CD14-positive monocyte (primary cell): ENCODE measurements at regions not wholly inside any gene's neighbourhood (a gene's known extent, or its start where the extent isn't known, plus 50 kb on each side); places are given as distances from the start of the nearest gene placed in this dataset.

Source experiments
- DNase-seq, 3 donors: peaks; one replicate each; pipeline ENCODE4 v3.0.0-alpha.2; 2011 to 2022
- H2AFZ ChIP-seq: 2 replicates; pipeline ENCODE4 v1.6.0; 2012; ENCODE audit warnings: mild to moderate bottlenecking, low read depth, low read length, inconsistent platforms; ENCODE audit not compliant: insufficient read depth, poor library complexity, severe bottlenecking
- H3K27ac ChIP-seq, 2 donors: 1 replicate in 1 of 2; 2 replicates in 1 of 2; pipeline ENCODE4 v1.5.1; 2012 to 2013; ENCODE audit warnings: low read length in 2 of 2, control low read depth in 1 of 2, inconsistent platforms in 1 of 2, low read depth in 1 of 2, mild to moderate bottlenecking in 1 of 2
- H3K27me3 ChIP-seq, 2 donors: one replicate each; pipeline versions ENCODE4 v1.6.0 to v1.6.1; 2011 to 2013; ENCODE audit warnings: low read length in 2 of 2; ENCODE audit not compliant: control insufficient read depth in 2 of 2, insufficient read depth in 2 of 2
- H3K36me3 ChIP-seq, 2 donors: replicated peaks in 1 of 2; 1 replicate in 1 of 2; 2 replicates in 1 of 2; pipeline versions ENCODE4 v1.5.1 to v1.6.1; 2012 to 2013; ENCODE audit warnings: low read length in 2 of 2, control low read depth in 1 of 2, inconsistent platforms in 1 of 2, mild to moderate bottlenecking in 1 of 2; ENCODE audit not compliant: insufficient read depth in 2 of 2, control insufficient read depth in 1 of 2
- H3K4me1 ChIP-seq, 2 donors: 1 replicate in 1 of 2; 2 replicates in 1 of 2; pipeline versions ENCODE4 v1.5.1 to v1.6.1; 2012 to 2013; ENCODE audit warnings: low read length in 2 of 2, control low read depth in 1 of 2, inconsistent platforms in 1 of 2, mild to moderate bottlenecking in 1 of 2, moderate library complexity in 1 of 2; ENCODE audit not compliant: insufficient read depth in 2 of 2, control insufficient read depth in 1 of 2
- H3K4me2 ChIP-seq: replicated peaks from 2 replicates; pipeline ENCODE3; 2012; ENCODE audit warnings: low read length, moderate library complexity, mild to moderate bottlenecking; ENCODE audit not compliant: poor library complexity, severe bottlenecking; ENCODE audit errors: extremely low read depth
- H3K4me3 ChIP-seq, 3 experiments: fragments of 200-600 bp in 1 of 3; sonication (generic) in 1 of 3; replicated peaks in 1 of 3; 1 replicate in 2 of 3; 2 replicates in 1 of 3; pipeline ENCODE4 v1.5.1; 2011 to 2013; ENCODE audit warnings: low read length in 3 of 3, mild to moderate bottlenecking in 3 of 3, control low read depth in 2 of 3, low read depth in 2 of 3, inconsistent platforms in 1 of 3, moderate library complexity in 1 of 3
- H3K79me2 ChIP-seq: 2 replicates; pipeline ENCODE4 v1.6.0; 2012; ENCODE audit warnings: mild to moderate bottlenecking, control low read depth, inconsistent platforms, low read length, moderate library complexity; ENCODE audit not compliant: insufficient read depth
- H3K9ac ChIP-seq: 2 replicates; pipeline ENCODE4 v1.6.0; 2017; ENCODE audit warnings: low read length, mild to moderate bottlenecking; ENCODE audit not compliant: insufficient read depth, poor library complexity, severe bottlenecking
- H3K9me3 ChIP-seq, 2 donors: replicated peaks in 1 of 2; 1 replicate in 1 of 2; 2 replicates in 1 of 2; pipeline versions ENCODE4 v1.5.1 to v1.6.1; 2012 to 2013; ENCODE audit warnings: low read length in 2 of 2, control low read depth in 1 of 2; ENCODE audit not compliant: control insufficient read depth in 1 of 2, insufficient read depth in 1 of 2
- H4K20me1 ChIP-seq: 2 replicates; pipeline ENCODE4 v1.6.0; 2012; ENCODE audit warnings: mild to moderate bottlenecking, low read length, control low read depth, moderate library complexity; ENCODE audit not compliant: insufficient read depth
- H3K27ac Mint-ChIP-seq, 7 donors: one replicate each; pipeline ENCODE4 v1.8.0; 2020; ENCODE audit warnings: mild to moderate bottlenecking in 7 of 7, mixed read lengths in 7 of 7, moderate library complexity in 6 of 7, inconsistent platforms in 2 of 7
- H3K27me3 Mint-ChIP-seq, 3 donors: one replicate each; pipeline ENCODE4 v1.8.0; 2021 to 2022; ENCODE audit warnings: low read depth in 3 of 3, mild to moderate bottlenecking in 3 of 3, mixed read lengths in 3 of 3, moderate library complexity in 3 of 3, inconsistent platforms in 1 of 3
- H3K36me3 Mint-ChIP-seq, 2 donors: one replicate each; pipeline ENCODE4 v1.8.0; 2020; ENCODE audit warnings: mixed read lengths in 2 of 2, inconsistent platforms in 1 of 2, mild to moderate bottlenecking in 1 of 2
- H3K4me1 Mint-ChIP-seq: one replicate; pipeline ENCODE4 v1.8.0; 2020; ENCODE audit warnings: mild to moderate bottlenecking, mixed read lengths
- H3K4me3 Mint-ChIP-seq, 2 donors: one replicate each; pipeline ENCODE4 v1.8.0; 2020; ENCODE audit warnings: mild to moderate bottlenecking in 2 of 2, mixed read lengths in 2 of 2, moderate library complexity in 1 of 2
- H3K9me3 Mint-ChIP-seq, 7 donors: one replicate each; pipeline ENCODE4 v1.8.0; 2020 to 2022; ENCODE audit warnings: mixed read lengths in 7 of 7, mild to moderate bottlenecking in 6 of 7, moderate library complexity in 6 of 7, inconsistent platforms in 2 of 7
- CTCF ChIP-seq: fragments of 200-600 bp; IDR thresholded peaks from one replicate; pipeline ENCODE4 v1.8.0; 2022; ENCODE audit warnings: antibody characterized with exemption, mild to moderate bottlenecking
- WGBS: methylation state at CpG from one replicate; pipeline ENCODE4 v1.1.5; 2013; ENCODE audit warnings: missing lambda C conversion rate; ENCODE audit not compliant: insufficient coverage; 5-methylcytosine and 5-hydroxymethylcytosine counted together
- intact Hi-C, 2 donors: fragments of 100-400 bp; cut with micrococcal nuclease; formaldehyde crosslinking; loops; one replicate each; pipeline versions ENCODE4 v1.15.0 to v1.15.1; 2023

DNA sequence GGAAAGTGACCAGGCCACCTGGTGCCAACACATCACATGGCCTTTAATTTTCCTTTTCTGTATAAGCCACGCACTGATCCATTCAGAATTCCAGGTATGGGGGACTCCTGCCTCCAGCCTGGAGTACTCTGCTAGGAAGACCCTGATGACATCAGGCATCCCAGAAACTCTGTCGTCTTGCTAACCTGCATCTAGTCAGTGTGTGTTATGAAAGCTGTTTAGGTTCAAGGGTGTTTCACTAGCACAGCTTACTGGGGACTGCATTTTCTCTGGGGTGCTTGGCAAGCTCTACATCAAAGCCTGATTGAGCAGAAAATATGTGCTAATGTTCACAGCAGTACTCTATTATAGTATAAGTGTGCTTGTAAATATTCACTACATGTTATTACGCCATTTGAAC is 100.6 kb upstream of the MGMT start:
- intact Hi-C loops, result no loop called here
- peaks cover 7 to 12% of the 10 kb centered on the region in 2 donors for H3K27me3 ChIP-seq
- H3K9me3 ChIP-seq, result no peaks in the 10 kb centered on the region
- H3K36me3 ChIP-seq, result no peaks in the 10 kb centered on the region
- H3K36me3 Mint-ChIP-seq, result no peaks in the 10 kb centered on the region
- H3K27ac ChIP-seq, result no peak overlapping the region
- H2AFZ ChIP-seq, result no peak overlapping the region
- H3K4me3 ChIP-seq, result no peak overlapping the region
- no peaks in the 10 kb centered on the region for H3K4me1 Mint-ChIP-seq
- peaks cover 0 to 4% (median 0%) of the 10 kb centered on the region in 7 donors for H3K9me3 Mint-ChIP-seq
- H3K27me3 Mint-ChIP-seq, result peaks cover 12 to 21% (median 17%) of the 10 kb centered on the region in 3 donors
- no peaks in the 10 kb centered on the region for H3K4me1 ChIP-seq
- no peak overlapping the region for H3K9ac ChIP-seq
- no peak for TF ChIP-seq CTCF
- no peaks in the 10 kb centered on the region for H3K79me2 ChIP-seq
- H3K27ac Mint-ChIP-seq, result no peak overlapping the region
- H3K4me3 Mint-ChIP-seq, result no peak overlapping the region
- H4K20me1 ChIP-seq, result no peaks in the 10 kb centered on the region
- no peak for DNase-seq
- no peak overlapping the region for H3K4me2 ChIP-seq
- WGBS, result 100% methylated on average over 1 of the region's 3 CpGs

DNA sequence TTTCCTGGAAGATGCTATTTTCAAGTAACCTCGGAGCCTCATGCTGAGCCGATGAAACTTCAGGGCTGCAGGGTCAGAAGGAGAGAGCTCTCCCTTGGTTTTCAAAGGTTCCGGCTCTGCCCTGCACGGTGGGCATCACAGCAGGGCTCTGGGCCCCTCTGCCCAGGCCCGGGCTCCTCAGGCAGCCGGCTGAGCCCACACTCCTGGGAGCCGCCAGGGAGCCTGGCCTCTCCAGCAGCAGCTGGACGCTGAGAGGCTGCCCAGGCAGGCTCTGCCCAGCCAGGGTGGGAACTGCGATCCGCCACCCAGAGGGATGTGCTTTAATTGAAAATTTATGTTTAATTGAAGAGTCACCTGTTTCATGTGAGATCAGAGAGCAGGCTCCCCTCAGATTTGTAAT is 97.5 kb upstream of the MGMT start:
- H3K4me3 Mint-ChIP-seq, result no peak overlapping the region

More for the DNA sequence above, 97.5 kb upstream of the MGMT start:
- Histone ChIP-seq H4K20me1 (no peaks in the 10 kb centered on the region), H3K27ac (no peak overlapping the region), H3K27me3 (peaks cover 19 to 21% of the 10 kb centered on the region in 2 donors), H3K9ac (no peak overlapping the region), H3K36me3 (no peaks in the 10 kb centered on the region), H2AFZ (no peak overlapping the region), H3K4me2 (no peak overlapping the region), H3K4me3 (no peak overlapping the region), H3K4me1 (no peaks in the 10 kb centered on the region), H3K9me3 (no peaks in the 10 kb centered on the region), H3K79me2 (no peaks in the 10 kb centered on the region)
- H3K36me3 Mint-ChIP-seq, result no peaks in the 10 kb centered on the region
- peaks cover 18 to 47% (median 26%) of the 10 kb centered on the region in 3 donors for H3K27me3 Mint-ChIP-seq
- WGBS, result 89% methylated on average over 6 of the region's 10 CpGs
- H3K27ac Mint-ChIP-seq, result no peak overlapping the region
- intact Hi-C loops, result no loop called here
- TF ChIP-seq CTCF, result no peak
- DNase-seq, result no peak
- peaks cover 7% of the 10 kb centered on the region for H3K4me1 Mint-ChIP-seq
- H3K9me3 Mint-ChIP-seq, result peaks cover 0 to 4% (median 0%) of the 10 kb centered on the region in 7 donors
